ENCODE measurements at regions not wholly inside any gene's neighbourhood (a gene's known extent, or its start where the extent isn't known, plus 50 kb on each side); places are given as distances from the start of the nearest gene placed in this dataset.
"Not testable (repeated sequence)": the region's sequence is repeated elsewhere in the genome, so short reads cannot be mapped to it uniquely, and the experiment has no call there.

DNA sequence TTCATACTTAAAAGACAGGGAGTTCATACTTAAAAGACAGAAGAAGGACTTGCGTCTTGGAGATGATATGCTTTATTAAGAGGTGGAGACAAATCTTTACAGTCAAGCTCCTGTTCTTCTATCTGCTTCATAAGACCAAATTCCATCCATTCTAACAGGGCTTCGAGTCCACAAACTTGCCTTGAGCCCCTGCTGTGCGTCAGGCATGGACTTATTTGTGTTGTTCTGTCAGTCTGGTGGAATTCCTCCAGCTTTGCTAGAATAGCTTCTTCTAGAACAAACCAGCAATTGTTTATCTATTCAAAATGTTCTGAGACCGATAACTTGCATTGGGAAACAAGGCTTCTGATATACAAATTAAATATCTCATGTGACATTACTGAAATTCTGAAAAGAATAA is 73.9 kb upstream of the SOX11 start:
- ATAC-seq (ENCODE audit: low read depth), result no peak

DNA sequence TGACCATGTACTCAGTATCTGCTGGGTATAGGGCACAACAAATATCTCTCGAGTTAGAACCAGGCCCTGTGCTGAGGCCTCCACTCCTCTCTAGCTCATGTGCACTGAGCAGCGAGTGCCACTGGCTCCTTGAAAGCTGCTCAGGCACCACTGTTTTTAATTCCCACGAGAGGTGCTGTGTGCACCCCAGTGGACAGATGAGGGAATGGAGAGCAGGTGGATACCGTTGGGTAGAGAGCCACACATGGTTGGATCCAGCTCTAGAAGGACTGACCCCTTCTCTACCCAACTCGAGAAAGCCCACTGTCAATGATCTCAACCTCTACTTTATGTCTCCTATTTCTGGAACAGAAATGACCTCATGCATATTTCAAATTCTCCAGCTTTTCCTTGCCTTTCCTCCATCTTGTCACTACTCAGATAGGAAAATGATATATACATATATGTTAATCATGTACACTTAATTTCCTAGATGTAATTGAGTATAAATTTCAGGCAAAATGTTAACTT is 66.6 kb upstream of the SOX11 start:
- intact Hi-C loops (cut with micrococcal nuclease); POLR2A ChIA-PET; H3K36me3 Mint-ChIP-seq (ENCODE audit: low read depth); H3K4me1 Mint-ChIP-seq; H3K4me3 Mint-ChIP-seq; CTCF ChIA-PET; H3K27me3 Mint-ChIP-seq; ATAC-seq (ENCODE audit: low read depth); DNase-seq; H3K9me3 Mint-ChIP-seq; H3K27ac Mint-ChIP-seq: not testable (repeated sequence)

More for the DNA sequence above, 73.9 kb upstream of the SOX11 start:
- POLR2A ChIA-PET, result no interaction called here
- no peaks in the 10 kb centered on the region for H3K9me3 Mint-ChIP-seq
- H3K4me3 Mint-ChIP-seq, result no peak overlapping the region
- CTCF ChIA-PET, result no interaction called here
- H3K4me1 Mint-ChIP-seq, result no peaks in the 10 kb centered on the region
- TF ChIP-seq, protein P1, sequence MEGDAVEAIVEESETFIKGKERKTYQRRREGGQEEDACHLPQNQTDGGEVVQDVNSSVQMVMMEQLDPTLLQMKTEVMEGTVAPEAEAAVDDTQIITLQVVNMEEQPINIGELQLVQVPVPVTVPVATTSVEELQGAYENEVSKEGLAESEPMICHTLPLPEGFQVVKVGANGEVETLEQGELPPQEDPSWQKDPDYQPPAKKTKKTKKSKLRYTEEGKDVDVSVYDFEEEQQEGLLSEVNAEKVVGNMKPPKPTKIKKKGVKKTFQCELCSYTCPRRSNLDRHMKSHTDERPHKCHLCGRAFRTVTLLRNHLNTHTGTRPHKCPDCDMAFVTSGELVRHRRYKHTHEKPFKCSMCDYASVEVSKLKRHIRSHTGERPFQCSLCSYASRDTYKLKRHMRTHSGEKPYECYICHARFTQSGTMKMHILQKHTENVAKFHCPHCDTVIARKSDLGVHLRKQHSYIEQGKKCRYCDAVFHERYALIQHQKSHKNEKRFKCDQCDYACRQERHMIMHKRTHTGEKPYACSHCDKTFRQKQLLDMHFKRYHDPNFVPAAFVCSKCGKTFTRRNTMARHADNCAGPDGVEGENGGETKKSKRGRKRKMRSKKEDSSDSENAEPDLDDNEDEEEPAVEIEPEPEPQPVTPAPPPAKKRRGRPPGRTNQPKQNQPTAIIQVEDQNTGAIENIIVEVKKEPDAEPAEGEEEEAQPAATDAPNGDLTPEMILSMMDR (IDR thresholded peaks at IDR 0.05), result no peak
- H3K27me3 Mint-ChIP-seq, result no peaks in the 10 kb centered on the region
- no peaks in the 10 kb centered on the region for H3K36me3 Mint-ChIP-seq (ENCODE audit: low read depth)
- no peak for DNase-seq
- intact Hi-C loops (cut with micrococcal nuclease), result no loop called here
- H3K27ac Mint-ChIP-seq, result no peak overlapping the region

DNA sequence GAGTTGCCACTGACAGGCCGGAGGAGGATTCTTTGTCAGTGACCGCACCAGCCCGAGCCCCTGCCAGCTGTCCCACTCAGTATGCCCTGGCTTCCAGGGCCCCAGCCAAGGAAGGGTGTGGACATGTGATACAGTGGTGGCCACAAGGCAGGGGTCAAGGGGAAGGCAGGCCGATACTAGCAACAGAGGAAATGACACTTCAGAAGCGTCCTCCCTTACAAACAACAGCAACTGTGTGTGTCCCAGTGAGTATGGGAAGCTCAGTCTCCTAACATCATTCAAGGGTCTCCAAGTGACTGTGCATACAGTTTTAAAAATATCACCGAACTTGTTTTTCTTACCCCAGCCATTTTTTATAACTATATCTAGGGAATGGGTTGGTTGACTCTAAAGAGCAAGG is 63.7 kb upstream of the SOX11 start:
- CTCF ChIA-PET; DNase-seq; H3K36me3 Mint-ChIP-seq (ENCODE audit: low read depth); H3K27me3 Mint-ChIP-seq; H3K27ac Mint-ChIP-seq; ATAC-seq (ENCODE audit: low read depth); intact Hi-C loops (cut with micrococcal nuclease); H3K9me3 Mint-ChIP-seq; POLR2A ChIA-PET; H3K4me1 Mint-ChIP-seq; H3K4me3 Mint-ChIP-seq: not testable (repeated sequence)

DNA sequence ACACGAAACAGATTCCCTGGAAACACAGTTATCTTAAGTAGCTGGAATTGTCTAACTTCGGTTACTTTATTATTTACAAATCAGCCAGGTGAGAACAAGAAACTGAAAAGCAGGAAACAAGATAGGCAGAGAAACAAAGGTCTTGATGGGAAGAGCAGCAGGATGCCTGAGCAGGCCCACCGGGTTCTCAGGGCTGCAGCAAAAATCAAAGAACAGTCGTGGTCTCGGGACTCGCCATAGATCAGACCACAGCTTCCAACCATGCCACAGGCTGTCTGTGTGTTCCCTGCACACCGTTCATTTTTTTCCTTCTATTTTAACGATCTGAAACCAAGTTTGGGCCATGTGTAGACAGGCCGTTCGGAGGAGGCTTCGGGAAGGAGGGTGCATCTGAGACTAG is 62.7 kb upstream of the SOX11 start:
- H3K27me3 Mint-ChIP-seq; H3K4me3 Mint-ChIP-seq; H3K27ac Mint-ChIP-seq; CTCF ChIA-PET; H3K4me1 Mint-ChIP-seq; H3K9me3 Mint-ChIP-seq; DNase-seq; H3K36me3 Mint-ChIP-seq (ENCODE audit: low read depth); ATAC-seq (ENCODE audit: low read depth); POLR2A ChIA-PET; intact Hi-C loops (cut with micrococcal nuclease): not testable (repeated sequence)

DNA sequence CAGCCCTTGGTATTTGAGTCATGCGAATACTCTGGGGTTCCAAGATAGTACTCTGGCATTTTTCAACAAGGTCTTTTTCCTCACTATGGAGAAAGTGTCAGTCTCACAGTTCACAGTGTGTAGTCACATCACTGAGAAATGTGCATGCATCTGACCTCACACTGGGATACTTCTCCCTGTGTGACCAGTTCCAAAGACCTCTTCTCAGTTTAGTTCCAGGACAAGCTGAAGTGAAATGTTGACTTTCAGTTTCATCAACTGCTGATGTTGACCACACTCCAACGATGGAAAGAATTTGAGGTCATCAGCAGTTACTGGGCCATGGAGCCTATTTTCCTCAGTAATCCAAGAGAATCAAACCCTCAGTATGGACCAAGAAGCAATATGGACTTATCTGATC is 55.1 kb upstream of the SOX11 start:
- H3K9me3 Mint-ChIP-seq; intact Hi-C loops (cut with micrococcal nuclease); CTCF ChIA-PET; ATAC-seq (ENCODE audit: low read depth); H3K27me3 Mint-ChIP-seq; H3K4me3 Mint-ChIP-seq; H3K4me1 Mint-ChIP-seq; H3K36me3 Mint-ChIP-seq (ENCODE audit: low read depth); DNase-seq; POLR2A ChIA-PET; H3K27ac Mint-ChIP-seq: not testable (repeated sequence)

Data from activated B cell treated with CpG ODN at 0.5 μM for 24 hours (primary cell).